Thoracic aorta (tissue), 2 donors: ENCODE measurements at regions not wholly inside any gene's neighbourhood (a gene's known extent, or its start where the extent isn't known, plus 50 kb on each side); places are given as distances from the start of the nearest gene placed in this dataset.
"Not testable (repeated sequence)": the region's sequence is repeated elsewhere in the genome, so short reads cannot be mapped to it uniquely, and the experiment has no call there.

ENCODE experiments used
- ATAC-seq: fragments of 150-250 bp; one replicate; pipeline ENCODE4 v1.8.0; 2017; ENCODE audit warnings: low read depth; ENCODE audit not compliant: insufficient number of reproducible peaks, low FRiP score
- DNase-seq: peaks from one replicate; pipeline ENCODE4 v3.0.0-alpha.2; 2020; ENCODE audit warnings: low spot score
- H3K27ac ChIP-seq, 2 donors: fragments of 200-600 bp; sonication (generic); 1 replicate in 1 of 2; 2 replicates in 1 of 2; pipeline ENCODE4 v1.5.1; 2016; ENCODE audit warnings: mild to moderate bottlenecking in 2 of 2, moderate library complexity in 2 of 2
- H3K27me3 ChIP-seq: fragments of 200-600 bp; sonication (generic); replicated peaks from 2 replicates; pipeline ENCODE4 v1.6.0; 2016; ENCODE audit warnings: mild to moderate bottlenecking; ENCODE audit not compliant: insufficient read depth
- H3K36me3 ChIP-seq: fragments of 200-600 bp; sonication (generic); one replicate; pipeline ENCODE4 v1.5.1; 2016
- H3K4me1 ChIP-seq, 2 donors: fragments of 200-600 bp; sonication (generic); 1 replicate in 1 of 2; 2 replicates in 1 of 2; pipeline versions ENCODE4 v1.5.1 to v1.6.0; 2016; ENCODE audit warnings: low read depth in 2 of 2, mild to moderate bottlenecking in 1 of 2; ENCODE audit not compliant: control insufficient read depth in 1 of 2
- H3K4me3 ChIP-seq: fragments of 200-600 bp; sonication (generic); 2 replicates; pipeline ENCODE4 v1.5.1; 2016; ENCODE audit warnings: mild to moderate bottlenecking
- H3K9me3 ChIP-seq: fragments of 200-600 bp; sonication (generic); 2 replicates; pipeline ENCODE4 v1.5.1; 2016
- TF ChIP-seq, protein P1 (sequence below): fragments of 200-600 bp; sonication (generic); IDR thresholded peaks from one replicate; pipeline ENCODE4 v1.5.1; 2019; ENCODE audit warnings: antibody characterized with exemption

DNA sequence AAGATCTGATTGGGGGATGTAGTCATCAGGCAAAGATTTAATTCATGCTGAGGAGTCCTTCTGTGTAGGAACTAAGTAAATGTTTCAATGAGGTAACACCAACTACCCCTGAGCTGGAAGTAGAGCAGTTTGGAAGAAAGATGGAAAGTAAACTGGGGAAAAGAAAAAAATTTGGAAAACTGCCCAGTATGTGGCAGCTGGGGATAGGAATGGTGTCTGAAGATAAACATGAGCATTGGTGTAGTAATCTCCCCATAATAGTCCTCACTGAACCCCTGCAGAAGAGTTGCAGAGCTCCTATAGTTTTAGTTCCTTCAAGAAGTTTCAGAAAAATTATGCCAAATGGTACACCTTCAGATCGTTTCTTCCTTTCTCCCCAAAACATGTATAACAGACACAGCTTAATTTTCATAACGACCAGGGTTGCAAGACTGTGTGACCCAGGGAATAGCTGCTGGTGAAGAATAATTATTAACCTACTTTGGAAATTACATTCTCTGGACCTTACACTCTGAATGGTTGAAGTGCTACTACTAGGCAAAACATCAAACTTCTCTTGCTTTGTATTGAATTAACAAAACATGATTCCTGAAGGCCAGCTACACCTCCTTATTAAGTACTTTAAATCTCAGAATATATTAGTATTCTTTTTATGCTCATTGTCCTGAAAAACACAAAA lies 446.4 kb upstream of the NRG3 start:
- no peak for ATAC-seq
- DNase-seq = no peak
- TF ChIP-seq, protein P1, sequence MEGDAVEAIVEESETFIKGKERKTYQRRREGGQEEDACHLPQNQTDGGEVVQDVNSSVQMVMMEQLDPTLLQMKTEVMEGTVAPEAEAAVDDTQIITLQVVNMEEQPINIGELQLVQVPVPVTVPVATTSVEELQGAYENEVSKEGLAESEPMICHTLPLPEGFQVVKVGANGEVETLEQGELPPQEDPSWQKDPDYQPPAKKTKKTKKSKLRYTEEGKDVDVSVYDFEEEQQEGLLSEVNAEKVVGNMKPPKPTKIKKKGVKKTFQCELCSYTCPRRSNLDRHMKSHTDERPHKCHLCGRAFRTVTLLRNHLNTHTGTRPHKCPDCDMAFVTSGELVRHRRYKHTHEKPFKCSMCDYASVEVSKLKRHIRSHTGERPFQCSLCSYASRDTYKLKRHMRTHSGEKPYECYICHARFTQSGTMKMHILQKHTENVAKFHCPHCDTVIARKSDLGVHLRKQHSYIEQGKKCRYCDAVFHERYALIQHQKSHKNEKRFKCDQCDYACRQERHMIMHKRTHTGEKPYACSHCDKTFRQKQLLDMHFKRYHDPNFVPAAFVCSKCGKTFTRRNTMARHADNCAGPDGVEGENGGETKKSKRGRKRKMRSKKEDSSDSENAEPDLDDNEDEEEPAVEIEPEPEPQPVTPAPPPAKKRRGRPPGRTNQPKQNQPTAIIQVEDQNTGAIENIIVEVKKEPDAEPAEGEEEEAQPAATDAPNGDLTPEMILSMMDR = no peak
- Histone ChIP-seq H3K36me3 (no peaks in the 10 kb centered on the region), H3K9me3 (no peaks in the 10 kb centered on the region), H3K27ac (no peak overlapping the region), H3K27me3 (no peaks in the 10 kb centered on the region), H3K4me1 (no peaks in the 10 kb centered on the region), H3K4me3 (no peak overlapping the region)

DNA sequence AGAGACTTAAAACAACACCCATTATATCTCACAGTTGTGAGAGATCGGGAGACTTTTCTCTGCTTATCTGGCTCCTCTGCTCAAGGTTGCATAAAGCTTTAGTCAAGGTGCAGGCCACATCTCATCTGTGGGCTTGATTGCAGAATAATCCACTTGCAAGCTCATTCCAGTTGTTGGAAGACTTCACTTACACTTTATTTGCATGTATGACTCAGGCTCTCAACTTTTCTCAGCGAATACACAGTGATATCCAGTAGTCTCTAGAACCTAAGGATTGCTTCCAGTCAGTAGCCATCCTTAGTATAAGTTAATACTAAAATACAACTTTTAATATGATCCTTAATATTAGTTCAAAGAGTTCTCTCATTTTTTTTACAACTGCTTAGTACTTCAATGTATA lies 435.5 kb upstream of the NRG3 start:
- TF ChIP-seq, protein P1 = no peak
- H3K9me3 ChIP-seq = no peaks in the 10 kb centered on the region
- no peak for DNase-seq
- no peak overlapping the region for H3K27ac ChIP-seq
- no peaks in the 10 kb centered on the region for H3K4me1 ChIP-seq
- no peak overlapping the region for H3K4me3 ChIP-seq
- ATAC-seq = no peak
- no peaks in the 10 kb centered on the region for H3K36me3 ChIP-seq
- no peaks in the 10 kb centered on the region for H3K27me3 ChIP-seq

DNA sequence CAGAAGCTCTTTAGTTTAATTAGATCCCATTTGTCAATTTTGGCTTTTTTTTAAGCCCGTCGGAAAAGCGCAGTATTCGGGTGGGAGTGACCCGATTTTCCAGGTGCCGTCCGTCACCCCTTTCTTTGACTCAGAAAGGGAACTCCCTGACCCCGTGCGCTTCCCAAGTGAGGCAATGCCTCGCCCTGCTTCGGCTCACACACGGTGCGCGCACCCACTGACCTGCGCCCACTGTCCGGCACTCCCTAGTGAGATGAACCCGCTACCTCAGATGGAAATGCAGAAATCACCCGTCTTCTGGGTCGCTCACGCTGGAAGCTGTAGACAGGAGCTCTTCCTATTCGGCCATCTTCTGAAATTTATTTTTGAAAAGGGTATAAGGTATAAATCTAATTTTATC lies 433.4 kb upstream of the NRG3 start:
- not testable (repeated sequence) for H3K9me3 ChIP-seq, DNase-seq, ATAC-seq, H3K27ac ChIP-seq, H3K27me3 ChIP-seq, H3K4me1 ChIP-seq, H3K36me3 ChIP-seq, H3K4me3 ChIP-seq

DNA sequence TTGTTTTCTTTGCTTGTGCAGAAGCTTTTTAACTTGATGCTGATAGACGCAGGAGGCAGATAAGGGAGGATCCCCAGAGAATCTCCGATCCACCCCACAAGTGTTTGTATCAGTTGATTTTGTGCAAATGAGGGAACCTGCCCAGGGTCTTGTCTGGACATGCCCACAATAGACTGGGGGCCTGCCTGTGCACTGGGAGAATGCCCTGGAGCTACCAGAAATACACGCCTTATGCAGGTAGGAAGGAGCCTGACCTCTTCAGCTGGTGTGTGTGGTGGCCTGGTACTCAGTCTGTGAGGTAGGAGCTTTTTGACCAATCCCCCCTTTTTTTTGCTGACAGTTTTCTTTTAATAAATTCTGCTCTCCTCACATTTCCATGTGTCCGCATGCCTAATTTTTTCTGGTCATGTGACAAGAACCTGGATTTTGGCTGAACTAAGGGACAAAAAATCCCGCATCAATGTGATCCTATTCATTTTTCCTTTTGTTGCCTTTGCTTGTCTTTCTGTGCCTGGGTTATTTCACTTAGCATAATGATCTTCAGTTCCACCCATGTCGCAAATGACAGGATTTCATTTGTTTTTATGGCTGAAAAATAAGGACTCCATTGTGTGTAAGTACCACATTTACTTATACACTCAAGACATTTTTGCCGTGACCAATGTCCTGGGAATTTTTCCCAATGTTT lies 430.6 kb upstream of the NRG3 start:
- Histone ChIP-seq H3K4me3 (no peak overlapping the region), H3K27me3 (no peaks in the 10 kb centered on the region), H3K4me1 (no peaks in the 10 kb centered on the region), H3K36me3 (no peaks in the 10 kb centered on the region), H3K9me3 (no peaks in the 10 kb centered on the region), H3K27ac (no peak overlapping the region)
- ATAC-seq = no peak
- TF ChIP-seq, protein P1 = no peak
- no peak for DNase-seq

DNA sequence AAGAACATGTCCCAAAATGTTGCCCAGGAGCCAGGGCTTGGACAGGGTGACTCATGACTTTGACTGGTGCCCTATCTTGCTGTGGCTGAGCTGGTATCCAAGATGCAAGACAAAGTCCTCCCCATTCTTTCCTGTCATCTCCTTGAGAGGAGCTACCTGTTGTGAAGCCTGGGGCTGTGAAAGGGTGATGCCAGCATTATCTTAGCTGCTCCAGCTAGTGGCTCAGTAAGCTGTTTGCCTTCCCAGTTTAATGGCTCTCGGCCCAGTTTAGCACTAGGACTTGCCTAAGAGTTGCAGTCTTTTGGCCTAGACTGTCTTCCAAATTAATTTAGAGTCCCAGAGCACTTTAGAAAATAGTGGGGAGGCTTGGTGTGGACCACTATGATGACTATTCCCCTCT lies 424.3 kb upstream of the NRG3 start:
- TF ChIP-seq, protein P1 = no peak
- no peaks in the 10 kb centered on the region for H3K9me3 ChIP-seq
- ATAC-seq (no peak), DNase-seq (no peak)
- no peak overlapping the region for H3K27ac ChIP-seq
- H3K27me3 ChIP-seq = no peaks in the 10 kb centered on the region
- H3K4me3 ChIP-seq = no peak overlapping the region
- no peaks in the 10 kb centered on the region for H3K36me3 ChIP-seq
- H3K4me1 ChIP-seq = no peaks in the 10 kb centered on the region
